Breast epithelium (tissue), 3 donors: ENCODE measurements at regions not wholly inside any gene's neighbourhood (a gene's known extent, or its start where the extent isn't known, plus 50 kb on each side); places are given as distances from the start of the nearest gene placed in this dataset.

ENCODE experiments used
- CTCF ChIP-seq, 3 donors: fragments of 450-650 bp; IDR thresholded peaks; one replicate each; pipeline ENCODE4 v1.5.1; 2016 to 2017; ENCODE audit warnings: antibody characterized with exemption in 3 of 3, mild to moderate bottlenecking in 3 of 3, moderate library complexity in 3 of 3
- POLR2A ChIP-seq: fragments of 450-650 bp; IDR thresholded peaks from one replicate; pipeline ENCODE4 v1.6.1; 2016; ENCODE audit warnings: antibody characterized with exemption, mild to moderate bottlenecking, moderate library complexity
- POLR2AphosphoS5 ChIP-seq, 3 donors: sonication (generic); formaldehyde crosslinking; IDR thresholded peaks; one replicate each; pipeline ENCODE4 v1.6.1; 2017; ENCODE audit warnings: antibody characterized with exemption in 3 of 3

- TF ChIP-seq POLR2A, result no peak
- no peak for TF ChIP-seq CTCF (IDR thresholded peaks at IDR 0.05)
- TF ChIP-seq POLR2AphosphoS5 (IDR thresholded peaks at IDR 0.05), result no peak
These were observed 228.5 kb downstream of the SLC7A11 start for GRCh38 chr4:138013625-138014024.
